HepG2 (cell line): ENCODE measurements at regions not wholly inside any gene's neighbourhood (a gene's known extent, or its start where the extent isn't known, plus 50 kb on each side); places are given as distances from the start of the nearest gene placed in this dataset.

Source experiments
- ATAC-seq: fragments of 200-7000 bp; cut with Tn5 transposase; 3 replicates; pipeline ENCODE4 v1.9.1; 2020; ENCODE audit warnings: mild to moderate bottlenecking, moderate library complexity
- BruUV-seq: library from RNA; stranded (reverse); fragments of 400-500 nt; replicated peaks from 2 replicates; lab custom pipeline; 2021; lab: Mats Ljungman, UMichigan
- CTCF ChIA-PET: fragments of 300-600 bp; formaldehyde crosslinking; extraction: SDS; loops from one replicate; lab custom pipeline; 2021; ENCODE audit warnings: low total read pairs, inconsistent platforms, low intra/inter-chr PET ratio; lab: Yijun Ruan, JAX
- POLR2A ChIA-PET: fragments of 350-600 bp; sonication (Branson Sonifier 250); formaldehyde crosslinking; loops from one replicate; lab custom pipeline; 2020; ENCODE audit warnings: antibody characterized with exemption, inconsistent platforms; lab: Yijun Ruan, JAX
- DNase-seq: peaks from one replicate; pipeline ENCODE4 v3.0.0-alpha.2; 2015; ENCODE audit warnings: low spot score
- FAIRE-seq: peaks from 3 replicates; lab custom pipeline; 2011; peaks lifted over from hg19 to GRCh38; lab: Jason Lieb, UNC
- H2AFZ ChIP-seq: one replicate; pipeline ENCODE4 v1.6.1; 2011; ENCODE audit warnings: low read length, inconsistent platforms
- H3K27ac ChIP-seq: fragments of 300-600 bp; 3 replicates; pipeline ENCODE4 v1.8.0; 2011; ENCODE audit warnings: mixed run types, mild to moderate bottlenecking, mixed read lengths, low read length, inconsistent platforms; ENCODE audit not compliant: insufficient read depth; ENCODE audit errors: extremely low read length
- H3K27me3 ChIP-seq, 2 experiments: fragments of 200-600 bp in 1 of 2; 2 replicates in 1 of 2; 3 replicates in 1 of 2; pipeline versions ENCODE4 v1.6.0 to v1.8.0; 2011; ENCODE audit warnings: low read length in 2 of 2, mild to moderate bottlenecking in 2 of 2, moderate library complexity in 2 of 2, inconsistent platforms in 1 of 2; ENCODE audit not compliant: insufficient read depth in 2 of 2, control insufficient read depth in 1 of 2
- H3K36me3 ChIP-seq, 2 experiments: fragments of 200-600 bp in 1 of 2; replicated peaks in 1 of 2; 2 replicates in 1 of 2; 3 replicates in 1 of 2; pipeline versions ENCODE4 v1.5.1 to v1.8.0; 2011; ENCODE audit warnings: low read length in 2 of 2, inconsistent platforms in 1 of 2; ENCODE audit not compliant: insufficient read depth in 2 of 2, control insufficient read depth in 1 of 2
- H3K4me1 ChIP-seq: 2 replicates; pipeline ENCODE4 v1.5.1; 2012; ENCODE audit warnings: low read length, inconsistent platforms; ENCODE audit not compliant: insufficient read depth
- H3K4me2 ChIP-seq: 2 replicates; pipeline ENCODE4 v1.6.0; 2011; ENCODE audit warnings: low read depth, low read length, inconsistent platforms
- H3K4me3 ChIP-seq, 3 experiments: fragments of 200-600 bp in 1 of 3; sonication (generic), shearing (Covaris generic) in 1 of 3; replicated peaks in 1 of 3; 2 replicates each; pipeline ENCODE4 v1.5.1; 2011 to 2016; ENCODE audit warnings: low read length in 3 of 3, inconsistent platforms in 2 of 3, low read depth in 2 of 3, mild to moderate bottlenecking in 2 of 3, control low read depth in 1 of 3, mixed read lengths in 1 of 3; ENCODE audit not compliant: insufficient read depth in 1 of 3
- H3K79me2 ChIP-seq: one replicate; pipeline ENCODE4 v1.6.1; 2011; ENCODE audit warnings: low read length, inconsistent platforms; ENCODE audit not compliant: insufficient read depth
- H3K9ac ChIP-seq: 2 replicates; pipeline ENCODE4 v1.6.0; 2011; ENCODE audit warnings: mild to moderate bottlenecking, low read depth, low read length, inconsistent platforms; ENCODE audit not compliant: insufficient read depth
- H3K9me3 ChIP-seq: 2 replicates; pipeline ENCODE4 v1.5.1; 2012; ENCODE audit warnings: mild to moderate bottlenecking, low read length
- H4K20me1 ChIP-seq: 2 replicates; pipeline ENCODE4 v1.6.0; 2011; ENCODE audit warnings: inconsistent platforms, mild to moderate bottlenecking, low read length, moderate library complexity; ENCODE audit not compliant: insufficient read depth
- FOXA3 ChIP-seq: IDR thresholded peaks from 2 replicates; pipeline ENCODE4 v1.6.1; 2016; ENCODE audit warnings: missing genetic modification reagents, missing compliant biosample characterization
- HNF4G ChIP-seq, 2 experiments: sonication (generic) in 1 of 2; formaldehyde crosslinking in 1 of 2; IDR thresholded peaks; 2 replicates each; pipeline versions ENCODE4 v1.4.0 to v1.6.1; 2011 to 2020; ENCODE audit warnings: borderline replicate concordance in 2 of 2, low read depth in 2 of 2, mild to moderate bottlenecking in 2 of 2, low read length in 1 of 2, missing genetic modification reagents in 1 of 2, moderate library complexity in 1 of 2
- IRF9 ChIP-seq: sonication (generic); formaldehyde crosslinking; IDR thresholded peaks from 2 replicates; pipeline ENCODE4 v1.8.0; 2022; ENCODE audit warnings: missing genetic modification reagents, mild to moderate bottlenecking, borderline replicate concordance
- ZKSCAN5 ChIP-seq: sonication (generic); formaldehyde crosslinking; IDR thresholded peaks from 2 replicates; pipeline ENCODE4 v1.5.1; 2020; ENCODE audit warnings: mild to moderate bottlenecking, missing genetic modification reagents
- ZNF24 ChIP-seq: fragments of 450-650 bp; IDR thresholded peaks from 2 replicates; pipeline ENCODE4 v1.6.1; 2017; ENCODE audit warnings: antibody characterized with exemption, mild to moderate bottlenecking
- ZNF446 ChIP-seq: sonication (generic); formaldehyde crosslinking; IDR thresholded peaks from 2 replicates; pipeline ENCODE4 v1.5.0; 2020; ENCODE audit warnings: mild to moderate bottlenecking, missing genetic modification reagents
- ZNF574 ChIP-seq: sonication (generic); formaldehyde crosslinking; IDR thresholded peaks from 2 replicates; pipeline ENCODE4 v1.4.0; 2020; ENCODE audit warnings: missing genetic modification reagents
- ZNF660 ChIP-seq: sonication (generic); formaldehyde crosslinking; IDR thresholded peaks from 2 replicates; pipeline ENCODE4 v1.5.1; 2020; ENCODE audit warnings: mild to moderate bottlenecking, low read depth, missing genetic modification reagents, borderline replicate concordance
- WGBS: methylation state at CpG from one replicate; pipeline ENCODE4 v1.1.6; 2017; ENCODE audit warnings: low lambda C conversion rate; 5-methylcytosine and 5-hydroxymethylcytosine counted together
- in situ Hi-C: cut with HindIII; loops from 2 replicates; pipeline ENCODE4 v1.10.0; 2017; ENCODE audit warnings: low pct_unique_long_range_greater_than_20kb; ENCODE audit not compliant: extremely low pct_ligation_motif_present
- intact Hi-C: fragments of 100-400 bp; cut with micrococcal nuclease; formaldehyde crosslinking; loops from one replicate; pipeline ENCODE4 v1.10.0; 2022; ENCODE audit not compliant: unreplicated experiment
- TF ChIP-seq, protein P1 (sequence below): sonication (generic); formaldehyde crosslinking; IDR thresholded peaks from 2 replicates; pipeline ENCODE4 v1.4.0; 2020; ENCODE audit warnings: missing genetic modification reagents
- TF ChIP-seq, protein P2 (sequence below): IDR thresholded peaks from 2 replicates; pipeline ENCODE4 v1.6.1; 2012; ENCODE audit warnings: low read depth, low read length, improper control_type of control experiment
- TF ChIP-seq, protein P3 (sequence below): sonication (generic); formaldehyde crosslinking; IDR thresholded peaks from 2 replicates; pipeline ENCODE4 v1.4.0; 2020; ENCODE audit warnings: mild to moderate bottlenecking, missing genetic modification reagents

GRCh38 chr6:15761045-15761502, 98.2 kb upstream of the DTNBP1 start:
- no peak overlapping the region for H2AFZ ChIP-seq
- no TSS peak for BruUV-seq
- 5% methylated on average over 2 of the region's 2 CpGs for WGBS
- no peak overlapping the region for H3K4me2 ChIP-seq
- H4K20me1 ChIP-seq: no peaks in the 10 kb centered on the region
- no peaks in the 10 kb centered on the region for H3K36me3 ChIP-seq
- peaks cover 0 to 4% of the 10 kb centered on the region in 2 experiments; a peak in 1 of 5 replicates for H3K27me3 ChIP-seq
- in situ Hi-C loops (no loop called here), intact Hi-C loops (no loop called here)
- DNase-seq: no peak
- no peaks in the 10 kb centered on the region for H3K79me2 ChIP-seq
- POLR2A ChIA-PET: no interaction called here
- no peak for ATAC-seq
- no peak overlapping the region for H3K4me3 ChIP-seq
- no peaks in the 10 kb centered on the region for H3K9me3 ChIP-seq
- FAIRE-seq: no peak
- CTCF ChIA-PET: no interaction called here
- TF ChIP-seq, protein P1, sequence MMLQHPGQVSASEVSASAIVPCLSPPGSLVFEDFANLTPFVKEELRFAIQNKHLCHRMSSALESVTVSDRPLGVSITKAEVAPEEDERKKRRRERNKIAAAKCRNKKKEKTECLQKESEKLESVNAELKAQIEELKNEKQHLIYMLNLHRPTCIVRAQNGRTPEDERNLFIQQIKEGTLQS (CRISPR knock-in tag): no peak
- no peak for TF ChIP-seq ZNF24
- TF ChIP-seq ZNF446: no peak
- TF ChIP-seq, protein P2, sequence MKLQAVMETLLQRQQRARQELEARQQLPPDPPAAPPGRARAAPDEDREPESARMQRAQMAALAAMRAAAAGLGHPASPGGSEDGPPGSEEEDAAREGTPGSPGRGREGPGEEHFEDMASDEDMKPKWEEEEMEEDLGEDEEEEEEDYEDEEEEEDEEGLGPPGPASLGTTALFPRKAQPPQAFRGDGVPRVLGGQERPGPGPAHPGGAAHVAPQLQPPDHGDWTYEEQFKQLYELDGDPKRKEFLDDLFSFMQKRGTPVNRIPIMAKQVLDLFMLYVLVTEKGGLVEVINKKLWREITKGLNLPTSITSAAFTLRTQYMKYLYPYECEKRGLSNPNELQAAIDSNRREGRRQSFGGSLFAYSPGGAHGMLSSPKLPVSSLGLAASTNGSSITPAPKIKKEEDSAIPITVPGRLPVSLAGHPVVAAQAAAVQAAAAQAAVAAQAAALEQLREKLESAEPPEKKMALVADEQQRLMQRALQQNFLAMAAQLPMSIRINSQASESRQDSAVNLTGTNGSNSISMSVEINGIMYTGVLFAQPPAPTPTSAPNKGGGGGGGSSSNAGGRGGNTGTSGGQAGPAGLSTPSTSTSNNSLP: no peak
- H3K27ac ChIP-seq: no peak overlapping the region
- no peak overlapping the region for H3K9ac ChIP-seq
- peaks cover 13% of the 10 kb centered on the region for H3K4me1 ChIP-seq

DNA sequence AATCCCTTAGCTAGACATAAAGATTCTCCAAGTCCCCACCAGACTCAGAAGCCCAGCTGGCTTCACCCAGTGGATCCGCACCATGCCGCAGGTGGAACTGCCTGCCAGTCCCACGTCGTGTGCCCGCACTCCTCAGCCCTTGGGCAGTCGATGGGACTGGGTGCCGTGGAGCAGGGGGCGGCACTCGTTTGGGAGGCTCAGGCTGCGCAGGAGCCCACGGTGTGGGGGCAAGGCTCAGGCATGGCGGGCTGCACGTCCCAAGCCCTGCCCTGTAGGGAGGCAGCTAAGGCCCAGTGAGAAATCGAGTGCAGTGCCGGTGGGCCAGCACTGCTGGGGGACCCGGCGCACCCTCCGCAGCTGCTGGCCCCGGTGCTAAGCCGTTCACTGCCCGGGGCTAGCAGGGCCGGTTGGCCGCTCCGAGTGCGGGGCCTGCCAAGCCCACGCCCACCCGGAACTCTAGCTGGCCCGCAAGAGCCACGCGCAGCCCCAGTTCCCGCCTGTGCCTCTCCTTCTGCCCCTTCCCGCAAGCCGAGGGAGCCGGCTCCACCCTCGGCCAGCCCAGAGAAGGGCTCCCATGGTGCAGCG, 95.9 kb upstream of the DTNBP1 start:
- no TSS peak for BruUV-seq
- TF ChIP-seq ZNF574 (no peak), HNF4G (IDR thresholded peaks at IDR 0.05; ENCODE audit: borderline replicate concordance, low read depth, low read length) (no peak), HNF4G (CRISPR knock-in tag; IDR thresholded peaks at IDR 0.05; ENCODE audit: borderline replicate concordance, low read depth) (no peak), FOXA3 (no peak), IRF9 (CRISPR knock-in tag) (no peak), ZKSCAN5 (no peak), ZNF660 (CRISPR knock-in tag) (no peak)
- TF ChIP-seq, protein P3, sequence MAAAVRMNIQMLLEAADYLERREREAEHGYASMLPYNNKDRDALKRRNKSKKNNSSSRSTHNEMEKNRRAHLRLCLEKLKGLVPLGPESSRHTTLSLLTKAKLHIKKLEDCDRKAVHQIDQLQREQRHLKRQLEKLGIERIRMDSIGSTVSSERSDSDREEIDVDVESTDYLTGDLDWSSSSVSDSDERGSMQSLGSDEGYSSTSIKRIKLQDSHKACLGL (CRISPR knock-in tag): no peak

More for the DNA sequence above, 95.9 kb upstream of the DTNBP1 start:
- intact Hi-C loops (no loop called here), in situ Hi-C loops (no loop called here)
- Histone ChIP-seq H4K20me1 (no peaks in the 10 kb centered on the region), H3K27ac (no peak overlapping the region), H3K27me3 (no peaks in the 10 kb centered on the region), H3K9ac (no peak overlapping the region), H3K4me3 (no peak overlapping the region), H3K79me2 (no peaks in the 10 kb centered on the region), H3K4me1 (peaks cover 5% of the 10 kb centered on the region), H2AFZ (no peak overlapping the region), H3K36me3 (no peaks in the 10 kb centered on the region), H3K4me2 (no peak overlapping the region), H3K9me3 (no peaks in the 10 kb centered on the region)
- DNase-seq (no peak), FAIRE-seq (no peak), ATAC-seq (no peak)
- ChIA-PET CTCF (no interaction called here), POLR2A (no interaction called here)
- WGBS: 79% methylated on average over 28 of the region's 36 CpGs
